ENCODE measurements at regions not wholly inside any gene's neighbourhood (a gene's known extent, or its start where the extent isn't known, plus 50 kb on each side); places are given as distances from the start of the nearest gene placed in this dataset.

GRCh38 chr9:117927354-117927753, 223.2 kb downstream of the TLR4 start:
- no peak for TF ChIP-seq CTCF (IDR thresholded peaks at IDR 0.05)
- no peak for TF ChIP-seq POLR2A (IDR thresholded peaks at IDR 0.05)

Data from adrenal gland (tissue), 5 donors.